HepG2 (cell line): ENCODE measurements at regions not wholly inside any gene's neighbourhood (a gene's known extent, or its start where the extent isn't known, plus 50 kb on each side); places are given as distances from the start of the nearest gene placed in this dataset.
"Not testable (repeated sequence)": the region's sequence is repeated elsewhere in the genome, so short reads cannot be mapped to it uniquely, and the experiment has no call there.

Experiments
- BORCS8-MEF2B ChIP-seq: sonication (generic); formaldehyde crosslinking; IDR thresholded peaks from 2 replicates; pipeline ENCODE4 v1.8.0; 2022; ENCODE audit warnings: mild to moderate bottlenecking, missing genetic modification reagents
- MLX ChIP-seq: IDR thresholded peaks from 2 replicates; pipeline ENCODE4 v1.6.1; 2016
- SETDB1 ChIP-seq: sonication (generic); formaldehyde crosslinking; IDR thresholded peaks from 2 replicates; pipeline ENCODE4 v1.5.1; 2020; ENCODE audit warnings: missing genetic modification reagents, mild to moderate bottlenecking, borderline replicate concordance

GRCh38 chr3:144620236-144620635 is 648.6 kb downstream of the DIPK2A start:
- TF ChIP-seq BORCS8-MEF2B (CRISPR knock-in tag); MLX; SETDB1: not testable (repeated sequence)
